HTR-8/SVneo (cell line): ENCODE measurements at regions not wholly inside any gene's neighbourhood (a gene's known extent, or its start where the extent isn't known, plus 50 kb on each side); places are given as distances from the start of the nearest gene placed in this dataset.
"Not testable (repeated sequence)": the region's sequence is repeated elsewhere in the genome, so short reads cannot be mapped to it uniquely, and the experiment has no call there.

Source experiments
- DNase-seq: peaks from one replicate; pipeline ENCODE4 v3.0.0; 2011; ENCODE audit warnings: low spot score, mixed read lengths; ENCODE audit not compliant: insufficient read length
- FAIRE-seq: peaks from 2 replicates; lab custom pipeline; 2011; peaks lifted over from hg19 to GRCh38; lab: Jason Lieb, UNC

DNA sequence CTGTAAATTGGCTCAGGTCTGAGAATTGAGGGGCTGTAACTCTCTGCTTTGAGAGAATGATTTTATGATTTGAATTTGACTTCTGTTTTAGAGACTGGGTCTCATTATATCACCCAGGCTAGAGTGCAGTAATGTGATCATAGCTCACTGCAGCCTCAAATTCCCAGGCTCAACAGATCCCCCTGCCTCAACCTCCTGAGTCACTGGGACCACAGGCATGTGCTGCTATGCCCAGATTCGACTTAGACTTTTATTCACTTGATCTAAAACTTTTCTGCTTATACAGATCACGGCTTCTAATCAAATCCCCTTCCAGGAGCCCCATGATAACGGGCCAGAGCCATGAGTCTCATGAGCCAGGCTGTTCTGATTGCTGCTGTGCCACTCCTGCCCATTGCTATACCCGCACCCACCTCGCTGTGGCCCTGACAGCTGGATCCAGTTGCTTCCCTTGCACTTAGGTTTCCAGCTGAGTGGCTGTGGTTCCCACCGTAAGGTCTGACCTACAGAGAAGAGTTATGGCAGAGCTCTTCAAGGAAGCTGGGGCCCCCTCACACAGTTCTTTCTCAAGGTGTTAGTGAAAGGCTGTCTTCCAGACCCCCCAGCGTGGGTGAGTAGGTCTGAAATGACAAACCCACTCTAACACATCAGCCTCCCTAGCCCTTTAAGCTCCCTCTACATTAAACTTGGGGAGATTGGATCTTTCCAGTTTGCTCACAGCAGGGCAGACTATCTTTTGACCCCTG, 251.2 kb upstream of the SGCG start:
- DNase-seq: no peak
- no peak for FAIRE-seq

DNA sequence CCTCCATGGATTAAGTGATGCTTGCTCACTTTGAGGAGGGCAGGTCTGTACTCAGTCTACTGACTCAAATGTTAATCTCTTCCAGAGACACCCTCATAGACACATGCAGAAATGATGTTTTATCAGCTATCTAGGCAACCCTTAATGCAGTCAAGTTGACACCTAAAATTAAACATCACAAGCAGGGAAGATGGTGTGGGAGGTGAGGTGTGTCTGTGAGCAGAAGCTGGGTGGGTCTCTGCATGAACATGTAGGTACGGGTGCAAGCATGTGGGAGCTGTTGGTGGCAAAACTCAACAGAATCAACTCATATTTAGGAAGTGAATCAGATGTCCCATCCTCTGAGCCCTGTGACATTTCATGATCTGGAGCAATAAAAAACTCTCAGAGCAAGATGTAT, 249.2 kb upstream of the SGCG start:
- no peak for DNase-seq
- FAIRE-seq: no peak

DNA sequence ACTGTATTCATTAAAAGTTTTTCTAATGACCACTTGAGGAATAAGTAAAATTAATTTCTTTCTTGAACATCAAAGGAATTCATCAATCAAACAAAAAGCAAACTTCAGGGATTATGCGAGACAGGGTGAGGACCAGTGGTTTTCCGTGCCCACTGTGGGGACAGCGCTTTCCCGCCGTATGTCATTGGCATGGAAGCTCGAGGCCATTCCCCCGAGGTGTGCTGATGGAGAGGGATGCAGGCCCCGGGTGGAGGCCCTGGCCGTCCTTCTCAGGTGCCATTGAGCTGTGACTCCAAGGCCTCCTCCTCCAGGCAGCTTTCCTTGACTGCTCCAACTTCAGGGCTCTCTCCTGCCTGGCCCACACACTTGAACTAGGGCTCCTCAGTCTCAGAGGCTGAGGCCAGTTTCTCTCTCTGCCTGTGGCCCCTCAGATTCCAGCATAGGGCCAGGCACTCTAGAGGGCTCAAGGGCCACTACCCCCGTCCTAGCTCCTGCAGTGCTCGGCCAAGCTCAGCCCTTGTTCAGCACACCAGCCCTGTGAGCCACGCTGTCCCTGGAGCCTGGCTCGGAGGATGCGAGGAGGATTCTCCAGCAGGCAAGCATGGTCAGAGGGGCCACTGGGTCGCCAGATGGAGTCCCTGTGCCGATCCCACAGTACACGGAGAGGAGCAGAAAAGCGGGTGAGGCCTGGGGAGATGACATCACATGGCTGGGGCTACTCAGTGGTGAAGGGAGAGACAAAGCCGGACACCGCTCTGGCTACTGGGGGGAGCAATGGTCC, 248.0 kb upstream of the SGCG start:
- DNase-seq, FAIRE-seq: not testable (repeated sequence)

DNA sequence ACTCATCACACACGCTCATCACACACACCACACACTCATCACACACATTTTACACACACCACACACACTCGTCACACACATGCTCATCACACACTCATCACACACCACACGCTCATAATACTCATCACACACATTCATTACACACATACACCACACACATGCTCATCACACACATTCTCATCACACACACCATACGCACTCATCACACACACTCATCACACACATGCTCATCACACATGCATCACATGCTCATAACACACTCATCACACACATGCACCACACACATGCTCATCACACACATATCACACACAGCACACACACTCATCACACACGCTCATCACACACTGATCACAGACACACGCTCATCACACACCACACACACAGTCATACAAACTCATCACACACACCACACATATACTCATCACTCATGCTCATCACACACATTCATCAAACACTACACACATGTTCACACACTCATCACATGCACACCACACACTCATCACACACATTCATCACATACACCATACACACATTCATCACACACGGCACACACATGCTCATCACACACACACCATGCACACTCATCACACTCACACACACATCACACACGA, 247.1 kb upstream of the SGCG start:
- FAIRE-seq: peak; percentile 97

DNA sequence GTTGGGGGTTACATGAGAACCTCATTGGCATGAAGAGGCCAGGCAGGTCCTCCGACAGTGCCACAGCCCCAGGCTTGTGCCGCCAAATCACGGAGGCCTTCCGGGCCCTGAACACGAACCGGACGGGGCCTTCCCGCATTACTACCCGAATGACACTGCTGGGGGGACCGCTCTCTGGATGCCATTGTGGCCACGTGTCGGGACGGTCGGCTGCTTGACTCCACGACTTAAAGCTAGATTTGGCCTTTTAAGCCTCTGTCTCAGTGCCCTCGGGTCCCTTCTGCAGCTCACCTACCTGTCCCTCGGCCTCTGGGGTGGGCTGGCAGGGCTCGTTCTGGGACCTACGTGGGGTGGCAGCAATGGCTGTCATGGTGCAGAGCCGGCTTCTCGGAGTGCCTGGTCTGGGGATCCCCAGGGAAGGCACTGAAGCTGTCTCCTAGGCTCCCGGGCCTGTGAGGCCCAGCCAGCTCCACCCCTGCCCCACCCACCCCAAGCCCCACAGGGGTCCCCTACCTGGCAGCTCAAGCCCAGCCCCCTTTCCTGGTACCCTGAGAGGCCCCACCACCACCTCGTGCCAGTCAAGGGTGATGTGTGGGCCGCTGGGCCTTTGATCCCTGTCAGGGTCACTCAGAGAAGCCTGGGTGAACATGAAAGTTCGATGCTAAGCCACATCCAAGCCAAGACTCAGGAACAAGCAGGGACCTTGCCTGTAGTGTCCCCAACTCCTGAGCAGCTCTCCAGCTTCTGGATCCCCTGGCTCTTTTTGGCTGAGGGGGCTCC, 245.8 kb upstream of the SGCG start:
- FAIRE-seq (no peak), DNase-seq (no peak)

More for the DNA sequence above, 247.1 kb upstream of the SGCG start:
- no peak for DNase-seq

DNA sequence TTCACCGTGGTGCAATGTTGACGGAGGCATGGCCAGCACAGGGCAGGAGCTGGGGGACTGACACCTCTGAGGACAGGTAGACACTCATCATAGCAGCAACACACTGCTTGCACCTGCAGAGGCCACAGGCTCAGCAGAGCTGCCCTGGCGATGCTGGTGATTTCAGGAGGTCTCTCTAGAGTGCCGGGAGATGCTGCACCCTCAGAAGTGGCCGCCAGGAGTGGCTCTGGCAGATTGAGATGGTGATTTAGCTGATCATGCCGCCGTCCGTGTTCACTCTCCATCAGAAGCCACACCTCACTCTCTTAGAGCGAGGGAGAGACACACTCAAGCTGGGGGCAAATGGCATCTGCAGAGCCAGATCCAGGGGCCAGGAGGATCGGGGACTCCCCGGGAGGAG, 244.6 kb upstream of the SGCG start:
- FAIRE-seq (no peak), DNase-seq (no peak)

DNA sequence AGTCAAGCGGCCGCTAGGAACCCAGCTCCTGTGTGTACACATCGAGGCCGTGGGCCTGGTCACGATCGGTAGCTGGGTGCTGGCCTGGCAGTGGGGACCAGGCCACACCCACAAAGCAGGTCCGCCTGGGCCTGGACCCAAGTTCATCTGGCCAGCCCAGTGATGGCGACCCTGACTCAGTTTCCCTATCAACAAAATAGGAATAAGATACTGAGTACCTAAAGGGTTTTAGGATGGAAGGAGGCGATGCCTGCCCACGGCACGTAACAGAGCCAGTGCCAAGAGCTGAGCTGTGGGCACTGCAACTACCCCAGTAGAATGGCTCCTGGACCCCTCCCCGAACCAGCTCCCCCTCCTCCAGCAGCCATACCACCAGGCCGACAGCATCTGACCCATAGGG, 243.5 kb upstream of the SGCG start:
- DNase-seq (no peak), FAIRE-seq (no peak)

DNA sequence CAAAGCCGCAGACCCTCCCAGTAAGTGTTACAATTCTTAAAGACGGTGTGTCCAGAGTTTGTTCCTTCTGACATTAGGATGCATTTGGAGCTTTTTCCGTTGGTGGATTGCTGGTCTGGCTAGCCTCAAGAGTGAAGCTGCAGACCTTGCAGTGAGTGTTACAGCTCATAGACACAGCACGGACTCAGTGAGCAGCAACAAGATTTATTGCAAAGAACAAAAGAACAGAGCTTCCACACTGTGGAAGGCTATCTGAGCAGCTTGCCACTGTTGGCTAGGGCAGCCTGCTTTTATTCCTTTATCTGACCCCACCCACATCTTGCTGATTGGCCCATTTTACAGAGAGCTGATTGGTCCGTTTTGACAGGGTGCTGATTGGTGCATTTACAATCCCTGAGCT, 242.8 kb upstream of the SGCG start:
- no peak for DNase-seq

DNA sequence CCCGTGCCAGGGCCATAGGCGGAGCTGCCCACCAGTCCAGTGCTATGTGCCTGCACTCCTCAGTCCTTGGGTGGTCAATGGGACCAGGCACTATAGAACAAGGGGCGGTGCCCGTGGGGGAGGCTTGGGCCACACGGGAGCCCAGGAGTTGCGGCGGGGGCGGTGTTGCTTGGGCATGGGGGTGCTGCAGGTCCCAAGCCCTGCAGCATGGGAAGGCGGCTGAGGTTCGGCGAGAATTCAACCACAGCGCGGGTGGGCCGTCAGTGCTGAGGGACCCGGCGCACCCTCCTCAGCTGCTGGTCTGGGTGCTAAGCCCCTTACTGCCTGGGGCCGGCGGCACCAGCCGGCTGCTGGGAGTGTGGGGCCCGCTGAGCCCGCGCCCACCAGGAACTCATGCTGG, 242.2 kb upstream of the SGCG start:
- FAIRE-seq: no peak
- no peak for DNase-seq

More for the DNA sequence above, 242.8 kb upstream of the SGCG start:
- no peak for FAIRE-seq

DNA sequence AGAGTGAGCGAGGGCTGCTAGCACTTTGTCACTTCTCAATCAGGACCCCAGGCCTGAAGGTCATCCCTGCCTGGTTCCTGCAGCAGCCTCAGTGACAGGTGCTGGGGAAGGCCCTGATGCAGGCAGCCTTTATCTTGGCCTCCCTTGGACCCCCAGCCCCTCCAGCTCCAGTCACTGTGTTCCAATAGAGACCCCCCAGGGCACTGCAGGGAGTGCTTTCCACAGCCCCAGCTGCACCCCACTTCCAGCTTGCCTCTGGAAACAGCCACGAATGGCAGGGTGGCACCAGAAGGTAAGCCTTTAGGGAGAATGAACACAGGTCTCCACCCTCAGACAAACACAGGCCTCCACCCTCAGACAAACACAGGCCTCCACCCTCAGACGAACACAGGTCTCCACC, 241.6 kb upstream of the SGCG start:
- no peak for FAIRE-seq
- DNase-seq: no peak

DNA sequence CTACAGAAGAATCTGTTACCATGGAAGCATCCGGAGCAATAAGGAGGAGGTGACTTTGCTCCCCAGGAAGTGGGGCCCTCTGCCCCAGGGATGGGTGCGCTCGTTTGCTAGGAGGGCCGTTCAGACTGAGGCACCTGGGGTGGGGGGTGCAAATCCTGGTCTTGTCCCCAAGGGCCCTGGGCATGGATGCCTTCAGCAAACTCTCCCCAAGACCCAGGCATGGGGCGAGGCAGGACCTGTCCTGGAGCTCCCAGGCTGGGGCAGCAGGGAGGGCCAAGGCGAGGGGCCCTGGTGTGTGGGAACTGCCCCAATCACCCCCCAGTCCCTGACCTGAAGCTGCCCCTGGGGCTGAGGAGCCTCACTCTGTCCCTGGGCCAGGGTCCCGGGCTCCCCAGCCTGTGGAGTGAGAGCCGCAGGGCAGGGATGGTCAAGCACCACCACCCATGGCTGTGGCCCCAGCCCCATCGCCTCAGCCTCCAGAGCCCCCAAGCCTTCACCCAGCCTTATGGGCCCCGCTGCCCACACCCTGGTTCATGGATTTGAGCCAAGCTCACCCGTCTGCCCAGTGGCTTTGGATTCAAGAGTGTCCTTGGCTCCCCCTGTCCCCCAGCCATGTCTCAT, 240.6 kb upstream of the SGCG start:
- DNase-seq: no peak
- FAIRE-seq: no peak

DNA sequence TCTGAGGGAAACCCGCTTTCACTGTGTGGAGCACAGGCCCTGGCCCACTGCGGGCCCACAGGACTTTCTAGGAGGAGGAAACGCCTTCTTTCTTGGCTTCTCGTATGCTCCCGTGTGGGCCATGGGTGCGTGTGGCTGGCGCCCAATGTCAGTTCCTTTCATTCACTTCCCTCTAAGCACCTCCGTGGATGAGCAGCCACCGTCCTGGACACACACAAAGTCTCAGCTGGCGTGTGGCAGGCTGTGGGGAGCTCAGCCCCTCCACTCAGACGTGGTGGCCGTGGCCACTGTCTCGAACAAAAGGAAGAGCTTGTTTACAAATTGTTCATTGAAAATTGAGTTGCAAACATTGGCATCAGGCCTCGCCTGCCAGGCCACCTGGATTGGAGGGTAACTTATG, 240.0 kb upstream of the SGCG start:
- no peak for DNase-seq
- FAIRE-seq: no peak

DNA sequence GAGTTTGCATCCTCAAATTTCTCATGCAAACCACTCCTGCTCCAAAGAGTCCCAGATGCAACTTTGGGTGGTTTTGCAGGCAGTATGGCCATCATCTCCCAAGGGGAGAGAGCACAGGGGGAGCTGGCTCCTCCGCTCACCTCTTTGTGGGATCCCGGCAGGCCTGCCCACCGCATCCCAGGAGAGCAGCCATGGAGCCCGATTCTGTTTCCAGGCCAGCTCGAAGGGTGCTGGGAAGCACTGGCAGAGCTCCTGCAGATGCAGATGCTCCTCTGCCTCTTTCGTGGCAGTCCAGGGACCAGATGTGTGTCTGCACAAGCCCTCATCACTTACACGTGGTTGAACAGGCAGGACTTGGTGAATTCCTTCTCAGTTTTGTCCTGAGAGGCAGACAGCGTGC, 239.3 kb upstream of the SGCG start:
- DNase-seq, FAIRE-seq: not testable (repeated sequence)

DNA sequence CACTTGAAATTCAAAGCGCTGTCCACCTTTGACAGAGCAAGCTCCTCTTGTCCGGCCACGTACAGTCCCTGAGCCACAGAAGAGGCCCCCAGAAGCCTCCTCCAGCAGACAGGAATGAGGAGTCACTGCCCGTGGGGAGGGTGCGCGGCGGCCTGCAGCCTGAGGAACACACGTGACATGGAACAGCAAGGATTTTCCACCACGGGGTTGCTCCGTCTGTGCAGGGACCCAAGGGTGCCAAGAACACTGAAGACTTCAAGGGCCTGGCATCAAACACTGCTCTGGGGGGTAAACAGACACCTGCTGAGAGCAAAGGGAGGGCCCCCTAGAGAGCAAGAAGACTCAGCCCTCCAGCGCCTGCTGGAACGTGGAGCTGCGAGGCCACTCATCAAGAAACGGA, 237.9 kb upstream of the SGCG start:
- FAIRE-seq, DNase-seq: not testable (repeated sequence)

DNA sequence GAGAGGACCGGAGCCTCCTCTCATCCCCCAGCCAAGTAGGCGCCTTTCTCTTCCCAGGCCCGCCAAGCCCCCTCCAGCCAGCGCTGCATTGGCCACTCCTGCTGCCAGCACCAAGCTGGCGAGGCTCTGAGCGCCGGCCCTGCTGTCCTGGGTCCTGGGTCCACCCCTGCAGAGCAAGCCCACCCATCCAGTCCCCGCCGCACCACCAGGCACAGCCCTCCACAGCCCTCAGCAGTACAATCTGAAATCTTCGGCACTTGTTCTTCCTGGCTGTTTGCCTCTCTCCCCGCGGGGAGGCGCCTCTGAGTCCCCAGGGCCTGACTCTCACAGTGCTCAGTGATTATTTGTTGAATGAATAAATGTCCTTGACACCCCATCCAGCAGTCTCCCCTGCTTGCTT, 236.4 kb upstream of the SGCG start:
- FAIRE-seq (no peak), DNase-seq (no peak)

DNA sequence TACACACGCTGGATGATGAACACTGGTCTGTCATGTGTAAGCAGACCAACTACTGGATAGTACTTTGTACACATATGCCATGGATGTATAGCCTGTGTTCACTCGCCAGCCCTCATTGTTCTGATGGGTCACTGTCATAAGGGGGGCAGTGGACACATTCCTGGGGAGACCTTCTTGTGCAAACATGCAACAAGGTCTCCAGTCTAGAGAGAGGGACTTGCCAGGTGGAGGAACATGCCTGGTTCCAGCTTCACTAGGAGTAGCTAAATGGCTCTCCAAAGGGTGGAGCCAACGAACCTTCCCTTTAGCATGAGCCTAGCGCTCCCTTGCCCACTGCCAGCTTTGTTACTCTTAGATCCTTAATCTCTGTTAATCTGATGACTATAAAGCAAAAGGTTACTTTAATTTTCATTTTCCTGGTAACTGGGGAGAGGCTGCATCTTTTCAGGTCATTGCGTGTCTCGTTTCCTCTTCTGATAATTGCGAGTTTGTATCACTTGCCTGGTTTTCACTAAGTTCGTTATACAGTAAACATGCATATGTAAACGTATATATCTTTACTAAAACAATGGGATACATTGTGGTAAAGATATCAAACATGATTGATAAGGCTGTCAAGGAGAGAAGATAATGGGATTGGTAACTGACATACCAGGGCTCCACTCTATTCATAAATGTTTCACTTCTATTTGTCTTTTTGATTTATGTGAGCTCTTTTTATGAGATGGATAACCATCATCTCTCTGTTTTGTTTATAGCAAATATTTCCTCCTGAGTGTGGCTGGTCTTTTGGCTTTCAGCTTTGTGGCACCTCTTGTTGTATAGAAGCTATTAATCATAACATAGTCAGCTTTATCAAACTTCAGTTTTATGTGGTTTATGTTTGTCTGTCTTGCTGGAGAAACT, 235.2 kb upstream of the SGCG start:
- FAIRE-seq (no peak), DNase-seq (no peak)

DNA sequence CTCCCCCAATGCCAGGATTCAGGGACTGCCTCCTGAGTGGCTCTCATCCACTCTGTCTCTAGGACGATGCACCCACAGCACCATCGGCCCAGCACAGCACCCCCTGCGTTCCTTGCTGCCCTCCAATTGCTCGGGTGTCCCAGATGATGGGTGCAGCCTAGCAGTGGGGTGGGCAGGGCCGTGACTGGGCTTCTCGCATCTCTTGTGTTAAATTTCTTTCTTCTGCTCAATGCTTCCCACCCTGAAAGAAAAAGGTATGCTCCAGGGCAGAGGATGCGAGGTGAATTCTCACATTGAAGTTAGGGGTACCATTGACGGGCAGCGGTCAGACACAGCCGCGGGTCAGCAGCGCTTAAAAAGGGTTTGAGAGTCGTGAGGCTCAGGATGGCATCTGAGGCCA, 232.4 kb upstream of the SGCG start:
- DNase-seq (no peak), FAIRE-seq (no peak)

DNA sequence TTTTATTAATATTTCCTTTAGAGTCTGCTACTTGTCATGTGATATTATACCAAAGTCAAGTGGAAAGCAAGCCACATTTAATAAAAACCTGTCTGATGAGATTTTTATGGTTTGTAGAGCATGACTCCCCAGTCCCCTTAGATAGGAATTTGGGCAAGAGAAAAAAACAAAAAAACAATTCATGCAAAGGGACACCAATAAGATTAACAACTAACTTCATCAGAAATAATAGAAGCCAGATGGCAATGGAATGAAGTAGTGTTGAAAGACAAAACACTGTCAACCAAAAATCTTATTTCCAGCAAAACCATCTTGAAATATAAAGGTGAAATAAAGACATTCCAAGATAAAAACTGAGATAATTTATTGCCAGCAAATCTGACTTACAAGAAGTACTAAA, 228.8 kb upstream of the SGCG start:
- not testable (repeated sequence) for DNase-seq, FAIRE-seq

DNA sequence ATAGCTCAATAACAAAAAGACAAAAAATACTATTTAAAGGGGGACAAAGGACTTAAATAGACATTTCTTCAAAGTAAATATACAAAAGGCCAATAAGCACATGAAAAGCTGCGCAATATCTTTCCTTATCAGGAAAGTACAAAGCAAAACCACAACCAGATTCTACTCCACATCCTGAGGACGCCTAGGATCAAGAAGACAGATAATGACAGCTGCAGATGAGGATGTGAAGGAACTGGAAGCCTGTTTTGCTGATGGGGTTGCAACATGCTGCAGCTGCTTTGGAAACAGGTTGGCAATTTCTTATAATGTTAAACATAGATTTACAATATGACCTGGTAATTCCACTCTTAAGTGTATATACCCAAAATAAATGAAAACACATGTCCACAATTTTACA, 225.6 kb upstream of the SGCG start:
- not testable (repeated sequence) for FAIRE-seq

More for the DNA sequence above, 225.6 kb upstream of the SGCG start:
- not testable (repeated sequence) for DNase-seq
